PC-3 (cell line): ENCODE measurements at regions not wholly inside any gene's neighbourhood (a gene's known extent, or its start where the extent isn't known, plus 50 kb on each side); places are given as distances from the start of the nearest gene placed in this dataset.

Experiments
- ATAC-seq: fragments of 200-7000 bp; cut with Tn5 transposase; 2 replicates; pipeline ENCODE4 v1.9.1; 2020; ENCODE audit warnings: mild to moderate bottlenecking, moderate library complexity
- BruUV-seq: library from RNA; stranded (reverse); fragments of 400-500 nt; replicated peaks from 2 replicates; lab custom pipeline; 2021; lab: Mats Ljungman, UMichigan
- CTCF ChIA-PET: fragments of 300-600 bp; sonication (Branson Sonifier 250); formaldehyde crosslinking; loops from one replicate; lab custom pipeline; 2022; ENCODE audit warnings: antibody characterized with exemption; lab: Charles Lee
- POLR2A ChIA-PET: fragments of 300-600 bp; sonication (Branson Sonifier 250); formaldehyde crosslinking; loops from one replicate; lab custom pipeline; 2022; ENCODE audit warnings: antibody characterized with exemption; ENCODE audit not compliant: unreplicated experiment; lab: Charles Lee
- DNase-seq: peaks from one replicate; pipeline ENCODE4 v3.0.0-alpha.2; 2015
- H2AFZ ChIP-seq: fragments of 300-600 bp; sonication (generic); 2 replicates; pipeline ENCODE4 v1.6.0; 2016; ENCODE audit warnings: antibody characterized with exemption, low read length
- H3F3A ChIP-seq: fragments of 300-600 bp; sonication (generic); one replicate; pipeline ENCODE4 v1.6.0; 2017; ENCODE audit warnings: antibody characterized with exemption, low read length, control low read depth, mild to moderate bottlenecking; ENCODE audit not compliant: unreplicated experiment
- H3K27ac ChIP-seq: fragments of 300-600 bp; sonication (generic); 2 replicates; pipeline ENCODE4 v1.5.1; 2016; ENCODE audit warnings: mild to moderate bottlenecking, low read length
- H3K27me3 ChIP-seq: fragments of 300-600 bp; sonication (generic); 2 replicates; pipeline ENCODE4 v1.6.1; 2016; ENCODE audit warnings: low read length, mixed read lengths
- H3K36me3 ChIP-seq: fragments of 300-600 bp; sonication (generic); 2 replicates; pipeline ENCODE4 v1.6.1; 2016; ENCODE audit warnings: low read depth, mixed run types, low read length, mixed read lengths
- H3K4me1 ChIP-seq: fragments of 300-600 bp; sonication (generic); 2 replicates; pipeline ENCODE4 v1.5.1; 2016; ENCODE audit warnings: low read length; ENCODE audit not compliant: insufficient read depth
- H3K4me2 ChIP-seq: fragments of 300-600 bp; sonication (generic); 2 replicates; pipeline ENCODE4 v1.6.0; 2016; ENCODE audit warnings: low read length
- H3K4me3 ChIP-seq: fragments of 300-600 bp; sonication (generic); 2 replicates; pipeline ENCODE4 v1.5.1; 2016; ENCODE audit warnings: mild to moderate bottlenecking, low read length, mixed read lengths
- H3K79me2 ChIP-seq: fragments of 300-600 bp; sonication (generic); 2 replicates; pipeline ENCODE4 v1.6.1; 2017; ENCODE audit warnings: low read length, mixed read lengths
- H3K9ac ChIP-seq: fragments of 300-600 bp; sonication (generic); 2 replicates; pipeline ENCODE4 v1.6.0; 2016; ENCODE audit warnings: mild to moderate bottlenecking, low read length
- H3K9me2 ChIP-seq: fragments of 300-600 bp; sonication (generic); replicated peaks from 2 replicates; pipeline ENCODE4 v1.6.1; 2016; ENCODE audit warnings: mixed run types, low read length, mixed read lengths
- H3K9me3 ChIP-seq: fragments of 300-600 bp; sonication (generic); 2 replicates; pipeline ENCODE4 v1.6.1; 2016; ENCODE audit warnings: low read length, mixed read lengths
- H4K20me1 ChIP-seq: fragments of 300-600 bp; sonication (generic); 2 replicates; pipeline ENCODE4 v1.6.1; 2016; ENCODE audit warnings: low read length, mixed read lengths
- EZH2 ChIP-seq: fragments of 300-600 bp; sonication (generic); IDR thresholded peaks from one replicate; pipeline ENCODE4 v1.6.1; 2017; ENCODE audit warnings: antibody characterized with exemption, mild to moderate bottlenecking, low read length; ENCODE audit not compliant: unreplicated experiment
- EZH2phosphoT487 ChIP-seq: fragments of 300-600 bp; sonication (generic); IDR thresholded peaks from 2 replicates; pipeline ENCODE4 v1.6.1; 2018; ENCODE audit warnings: mild to moderate bottlenecking, antibody characterized with exemption, low read length, borderline replicate concordance
- intact Hi-C: fragments of 100-400 bp; cut with micrococcal nuclease; formaldehyde crosslinking; loops from 2 replicates; pipeline ENCODE4 v1.9.0; 2023
- TF ChIP-seq, protein P1 (sequence below): fragments of 300-600 bp; sonication (generic); conservative IDR thresholded peaks from 2 replicates; pipeline ENCODE4 v1.5.1; 2017; ENCODE audit warnings: antibody characterized with exemption, low read depth, mild to moderate bottlenecking, low read length

DNA sequence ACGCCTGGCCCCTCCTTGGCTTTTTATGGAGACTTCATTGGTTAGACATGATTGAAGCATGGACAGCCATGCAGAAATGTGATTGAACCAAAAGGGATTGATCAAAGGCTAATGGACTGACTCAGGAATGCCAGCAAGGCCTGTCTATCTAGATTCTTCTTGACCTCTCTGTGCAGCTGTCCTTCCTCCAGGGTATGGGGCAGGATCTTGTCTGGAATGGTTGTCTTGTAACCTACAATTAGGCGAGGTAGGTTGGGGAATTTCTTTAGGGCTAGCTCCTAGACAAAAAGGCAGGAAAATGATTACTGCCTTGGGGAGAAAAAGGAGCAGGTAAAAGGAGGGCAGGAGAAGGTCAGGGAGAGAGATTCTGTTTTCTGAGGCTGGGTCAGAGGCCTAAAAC, 59.6 kb upstream of the INCENP start:
- ATAC-seq = no peak
- Histone ChIP-seq H3K9me2 (no peaks in the 10 kb centered on the region), H4K20me1 (no peaks in the 10 kb centered on the region), H3K27ac (no peak overlapping the region), H3K36me3 (no peaks in the 10 kb centered on the region), H3K4me1 (no peaks in the 10 kb centered on the region), H3K4me3 (no peak overlapping the region), H3K79me2 (no peaks in the 10 kb centered on the region), H3K9me3 (no peaks in the 10 kb centered on the region), H3K27me3 (no peaks in the 10 kb centered on the region), H3K9ac (no peak overlapping the region), H3F3A (no peaks in the 10 kb centered on the region), H3K4me2 (no peak overlapping the region), H2AFZ (no peak overlapping the region)
- POLR2A ChIA-PET = no interaction called here
- no TSS peak for BruUV-seq
- DNase-seq = no peak
- CTCF ChIA-PET = interaction anchor here (0.6 kb wide), 2 partner anchors 194 to 618 kb away, joined by 4 to 8 read pairs; no protein-coding TSS in a partner anchor
- TF ChIP-seq EZH2phosphoT487 (no peak), EZH2 (no peak)
- TF ChIP-seq, protein P1, sequence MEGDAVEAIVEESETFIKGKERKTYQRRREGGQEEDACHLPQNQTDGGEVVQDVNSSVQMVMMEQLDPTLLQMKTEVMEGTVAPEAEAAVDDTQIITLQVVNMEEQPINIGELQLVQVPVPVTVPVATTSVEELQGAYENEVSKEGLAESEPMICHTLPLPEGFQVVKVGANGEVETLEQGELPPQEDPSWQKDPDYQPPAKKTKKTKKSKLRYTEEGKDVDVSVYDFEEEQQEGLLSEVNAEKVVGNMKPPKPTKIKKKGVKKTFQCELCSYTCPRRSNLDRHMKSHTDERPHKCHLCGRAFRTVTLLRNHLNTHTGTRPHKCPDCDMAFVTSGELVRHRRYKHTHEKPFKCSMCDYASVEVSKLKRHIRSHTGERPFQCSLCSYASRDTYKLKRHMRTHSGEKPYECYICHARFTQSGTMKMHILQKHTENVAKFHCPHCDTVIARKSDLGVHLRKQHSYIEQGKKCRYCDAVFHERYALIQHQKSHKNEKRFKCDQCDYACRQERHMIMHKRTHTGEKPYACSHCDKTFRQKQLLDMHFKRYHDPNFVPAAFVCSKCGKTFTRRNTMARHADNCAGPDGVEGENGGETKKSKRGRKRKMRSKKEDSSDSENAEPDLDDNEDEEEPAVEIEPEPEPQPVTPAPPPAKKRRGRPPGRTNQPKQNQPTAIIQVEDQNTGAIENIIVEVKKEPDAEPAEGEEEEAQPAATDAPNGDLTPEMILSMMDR = no peak
- intact Hi-C loops = no loop called here

DNA sequence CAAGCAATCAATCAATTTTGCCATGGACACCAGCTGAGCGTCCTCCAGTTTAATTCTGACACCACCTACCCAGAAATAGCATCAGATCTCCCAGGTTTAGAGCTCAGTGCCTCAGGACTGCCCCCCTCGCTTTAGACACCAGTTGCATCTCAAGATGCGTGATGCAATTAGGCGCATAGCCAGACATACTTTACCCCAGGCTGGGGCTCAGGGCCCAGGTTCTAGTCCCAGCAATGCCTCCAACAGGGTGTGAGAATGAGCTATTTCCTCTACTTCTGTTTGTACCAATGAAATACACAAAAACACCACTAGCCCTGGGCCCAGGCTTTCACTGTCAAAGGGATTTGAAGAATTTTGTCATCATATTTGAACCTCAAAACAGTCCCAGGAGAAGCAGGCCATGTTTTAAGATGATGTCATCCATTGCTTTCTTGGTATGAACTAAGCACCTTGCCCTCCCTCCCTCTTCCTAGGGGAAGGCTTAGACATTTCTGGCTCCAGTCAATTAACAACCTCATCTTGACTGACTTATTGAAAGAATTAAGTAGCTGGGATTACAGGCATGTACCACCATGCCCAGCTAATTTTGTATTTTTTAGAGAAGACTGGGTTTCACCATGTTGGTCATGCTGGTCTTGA, 61.5 kb upstream of the INCENP start:
- Histone ChIP-seq H3F3A (no peaks in the 10 kb centered on the region), H2AFZ (no peak overlapping the region), H3K4me2 (no peak overlapping the region), H3K27ac (no peak overlapping the region), H3K9ac (no peak overlapping the region), H4K20me1 (no peaks in the 10 kb centered on the region), H3K27me3 (no peaks in the 10 kb centered on the region), H3K79me2 (no peaks in the 10 kb centered on the region), H3K36me3 (no peaks in the 10 kb centered on the region), H3K4me3 (no peak overlapping the region), H3K9me3 (no peaks in the 10 kb centered on the region), H3K4me1 (no peaks in the 10 kb centered on the region), H3K9me2 (no peaks in the 10 kb centered on the region)
- no peak for DNase-seq
- no peak for ATAC-seq
- TF ChIP-seq, protein P1 = no peak
- TF ChIP-seq EZH2phosphoT487 = no peak
- TF ChIP-seq EZH2 = no peak
- no TSS peak for BruUV-seq
- POLR2A ChIA-PET = interaction anchor here (0.6 to 0.7 kb wide), 2 partner anchors 147 to 167 kb away, joined by 5 read pairs; no protein-coding TSS in a partner anchor
- intact Hi-C loops = no loop called here
- CTCF ChIA-PET = interaction anchor here (0.7 to 1.8 kb wide), 4 partner anchors 20 to 266 kb away, joined by 3 to 12 read pairs (median 7); no protein-coding TSS in a partner anchor
